ENCODE measurements at regions not wholly inside any gene's neighbourhood (a gene's known extent, or its start where the extent isn't known, plus 50 kb on each side); places are given as distances from the start of the nearest gene placed in this dataset.

DNA sequence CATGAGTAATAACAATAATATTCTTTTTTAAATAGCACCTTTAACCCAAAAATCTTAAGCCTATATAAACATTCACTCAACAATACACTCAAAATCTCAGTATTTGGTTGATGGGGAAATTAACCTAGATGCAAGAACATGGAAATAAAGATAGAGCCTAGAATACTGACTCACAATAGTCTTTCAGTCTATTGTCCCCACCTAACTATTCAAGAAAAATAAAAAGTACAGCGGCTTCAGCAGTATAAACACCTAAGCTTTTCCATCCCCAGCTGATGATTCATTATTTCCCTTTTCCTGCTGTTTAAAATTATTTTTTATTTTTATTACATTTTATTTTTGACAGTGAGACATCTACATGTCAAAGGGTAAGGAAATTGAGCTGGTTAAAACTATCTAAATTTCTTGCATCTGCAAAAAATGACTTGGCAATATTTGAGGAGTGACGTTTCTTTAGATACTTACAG, 201.4 kb downstream of the FZD1 start:
- BruUV-seq (replicated peaks) = no TSS peak
- DNase-seq (ENCODE audit: low read depth, low spot score) = no peak
- ATAC-seq = no peak
- no peaks in the 10 kb centered on the region for H3K27me3 ChIP-seq (ENCODE audit: control insufficient read depth, insufficient read depth, low read length)
- H3K4me1 ChIP-seq (ENCODE audit: control insufficient read depth, insufficient read depth, low read length) = no peaks in the 10 kb centered on the region
- no peak for TF ChIP-seq POLR2AphosphoS5 (IDR thresholded peaks at IDR 0.05; ENCODE audit: low read depth, low read length)
- TF ChIP-seq, protein P1, sequence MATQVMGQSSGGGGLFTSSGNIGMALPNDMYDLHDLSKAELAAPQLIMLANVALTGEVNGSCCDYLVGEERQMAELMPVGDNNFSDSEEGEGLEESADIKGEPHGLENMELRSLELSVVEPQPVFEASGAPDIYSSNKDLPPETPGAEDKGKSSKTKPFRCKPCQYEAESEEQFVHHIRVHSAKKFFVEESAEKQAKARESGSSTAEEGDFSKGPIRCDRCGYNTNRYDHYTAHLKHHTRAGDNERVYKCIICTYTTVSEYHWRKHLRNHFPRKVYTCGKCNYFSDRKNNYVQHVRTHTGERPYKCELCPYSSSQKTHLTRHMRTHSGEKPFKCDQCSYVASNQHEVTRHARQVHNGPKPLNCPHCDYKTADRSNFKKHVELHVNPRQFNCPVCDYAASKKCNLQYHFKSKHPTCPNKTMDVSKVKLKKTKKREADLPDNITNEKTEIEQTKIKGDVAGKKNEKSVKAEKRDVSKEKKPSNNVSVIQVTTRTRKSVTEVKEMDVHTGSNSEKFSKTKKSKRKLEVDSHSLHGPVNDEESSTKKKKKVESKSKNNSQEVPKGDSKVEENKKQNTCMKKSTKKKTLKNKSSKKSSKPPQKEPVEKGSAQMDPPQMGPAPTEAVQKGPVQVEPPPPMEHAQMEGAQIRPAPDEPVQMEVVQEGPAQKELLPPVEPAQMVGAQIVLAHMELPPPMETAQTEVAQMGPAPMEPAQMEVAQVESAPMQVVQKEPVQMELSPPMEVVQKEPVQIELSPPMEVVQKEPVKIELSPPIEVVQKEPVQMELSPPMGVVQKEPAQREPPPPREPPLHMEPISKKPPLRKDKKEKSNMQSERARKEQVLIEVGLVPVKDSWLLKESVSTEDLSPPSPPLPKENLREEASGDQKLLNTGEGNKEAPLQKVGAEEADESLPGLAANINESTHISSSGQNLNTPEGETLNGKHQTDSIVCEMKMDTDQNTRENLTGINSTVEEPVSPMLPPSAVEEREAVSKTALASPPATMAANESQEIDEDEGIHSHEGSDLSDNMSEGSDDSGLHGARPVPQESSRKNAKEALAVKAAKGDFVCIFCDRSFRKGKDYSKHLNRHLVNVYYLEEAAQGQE (IDR thresholded peaks at IDR 0.05; ENCODE audit: insufficient read depth in 1 of 2, low read depth in 2 of 2, low read length in 1 of 2) = no peak
- no peak for TF ChIP-seq SIN3A (IDR thresholded peaks at IDR 0.05; ENCODE audit: borderline replicate concordance, insufficient read depth, low read depth, low read length)
- TF ChIP-seq, protein P2, sequence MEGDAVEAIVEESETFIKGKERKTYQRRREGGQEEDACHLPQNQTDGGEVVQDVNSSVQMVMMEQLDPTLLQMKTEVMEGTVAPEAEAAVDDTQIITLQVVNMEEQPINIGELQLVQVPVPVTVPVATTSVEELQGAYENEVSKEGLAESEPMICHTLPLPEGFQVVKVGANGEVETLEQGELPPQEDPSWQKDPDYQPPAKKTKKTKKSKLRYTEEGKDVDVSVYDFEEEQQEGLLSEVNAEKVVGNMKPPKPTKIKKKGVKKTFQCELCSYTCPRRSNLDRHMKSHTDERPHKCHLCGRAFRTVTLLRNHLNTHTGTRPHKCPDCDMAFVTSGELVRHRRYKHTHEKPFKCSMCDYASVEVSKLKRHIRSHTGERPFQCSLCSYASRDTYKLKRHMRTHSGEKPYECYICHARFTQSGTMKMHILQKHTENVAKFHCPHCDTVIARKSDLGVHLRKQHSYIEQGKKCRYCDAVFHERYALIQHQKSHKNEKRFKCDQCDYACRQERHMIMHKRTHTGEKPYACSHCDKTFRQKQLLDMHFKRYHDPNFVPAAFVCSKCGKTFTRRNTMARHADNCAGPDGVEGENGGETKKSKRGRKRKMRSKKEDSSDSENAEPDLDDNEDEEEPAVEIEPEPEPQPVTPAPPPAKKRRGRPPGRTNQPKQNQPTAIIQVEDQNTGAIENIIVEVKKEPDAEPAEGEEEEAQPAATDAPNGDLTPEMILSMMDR (IDR thresholded peaks at IDR 0.05) = no peak
- no peak for TF ChIP-seq TCF7L2 (IDR thresholded peaks at IDR 0.05; ENCODE audit: low read depth, low read length)
- H3K9me3 ChIP-seq (ENCODE audit: control insufficient read depth, insufficient read depth, low read depth, low read length) = no peaks in the 10 kb centered on the region
- no peak overlapping the region for H3K4me3 ChIP-seq (ENCODE audit: low read depth in 2 of 2, low read length in 2 of 2)
- no peaks in the 10 kb centered on the region for H3K36me3 ChIP-seq (ENCODE audit: control insufficient read depth, insufficient read depth, low read length)
- H3K27ac ChIP-seq (ENCODE audit: low read length) = no peak overlapping the region
- POLR2A ChIA-PET = no interaction called here
- in situ Hi-C loops (cut with HindIII; ENCODE audit: low pct_unique_long_range_greater_than_20kb, low sequenced_read_pairs) (no loop called here), intact Hi-C loops (cut with micrococcal nuclease; ENCODE audit: unreplicated experiment) (no loop called here)
- CTCF ChIA-PET = no interaction called here

DNA sequence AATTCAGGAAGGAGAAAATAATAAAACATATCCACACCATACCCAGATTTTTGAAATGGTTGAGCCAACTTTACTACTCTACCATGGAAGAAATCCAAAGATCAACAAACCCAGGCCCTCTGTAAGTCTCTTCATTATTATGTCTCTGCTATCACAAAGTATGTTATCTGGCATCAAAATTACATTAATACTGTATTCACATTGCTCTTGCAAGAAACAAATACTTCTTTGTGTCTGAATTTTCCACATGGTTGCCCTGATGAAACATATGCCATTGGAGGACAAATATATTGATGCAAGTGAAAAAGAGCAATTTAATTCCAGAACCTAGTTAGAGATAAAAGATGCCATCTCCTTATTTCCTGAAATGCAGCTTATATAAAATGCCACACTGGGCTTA, 204.0 kb downstream of the FZD1 start:
- Histone ChIP-seq H3K4me1 (ENCODE audit: control insufficient read depth, insufficient read depth, low read length) (no peaks in the 10 kb centered on the region), H3K27me3 (ENCODE audit: control insufficient read depth, insufficient read depth, low read length) (no peaks in the 10 kb centered on the region), H3K36me3 (ENCODE audit: control insufficient read depth, insufficient read depth, low read length) (no peaks in the 10 kb centered on the region), H3K27ac (ENCODE audit: low read length) (no peak overlapping the region), H3K9me3 (ENCODE audit: control insufficient read depth, insufficient read depth, low read depth, low read length) (no peaks in the 10 kb centered on the region), H3K4me3 (ENCODE audit: low read depth in 2 of 2, low read length in 2 of 2) (no peak overlapping the region)
- CTCF ChIA-PET = no interaction called here
- TF ChIP-seq SIN3A (IDR thresholded peaks at IDR 0.05; ENCODE audit: borderline replicate concordance, insufficient read depth, low read depth, low read length) = no peak
- TF ChIP-seq, protein P1 (IDR thresholded peaks at IDR 0.05; ENCODE audit: insufficient read depth in 1 of 2, low read depth in 2 of 2, low read length in 1 of 2) = no peak
- no peak for TF ChIP-seq TCF7L2 (IDR thresholded peaks at IDR 0.05; ENCODE audit: low read depth, low read length)
- no peak for TF ChIP-seq POLR2AphosphoS5 (IDR thresholded peaks at IDR 0.05; ENCODE audit: low read depth, low read length)
- TF ChIP-seq, protein P2 (IDR thresholded peaks at IDR 0.05) = no peak
- in situ Hi-C loops (cut with HindIII; ENCODE audit: low pct_unique_long_range_greater_than_20kb, low sequenced_read_pairs) = no loop called here
- intact Hi-C loops (cut with micrococcal nuclease; ENCODE audit: unreplicated experiment) = no loop called here
- no peak for DNase-seq (ENCODE audit: low read depth, low spot score)
- no TSS peak for BruUV-seq (replicated peaks)
- POLR2A ChIA-PET = no interaction called here
- ATAC-seq = no peak

Measured in Panc1 (cell line).